ENCODE measurements at regions not wholly inside any gene's neighbourhood (a gene's known extent, or its start where the extent isn't known, plus 50 kb on each side); places are given as distances from the start of the nearest gene placed in this dataset.

DNA sequence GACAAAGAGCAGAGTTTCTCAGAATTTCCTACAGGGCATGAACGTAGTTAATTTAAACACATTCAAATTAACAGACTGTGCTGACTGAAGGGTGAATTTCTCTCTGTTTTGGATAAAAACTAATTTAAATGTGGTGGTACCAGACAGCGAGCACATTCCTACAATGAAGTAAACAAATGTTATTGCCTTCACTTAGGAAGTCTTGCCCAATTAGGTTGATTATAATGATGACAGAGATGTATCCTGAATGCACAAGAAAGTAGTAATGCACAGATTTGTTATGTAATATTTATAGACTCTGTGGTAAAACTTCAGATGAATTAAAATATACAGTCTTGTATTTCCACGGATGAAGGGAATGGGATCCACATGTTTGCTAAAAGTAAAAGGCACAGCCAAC is 507.2 kb downstream of the EPHA4 start:
- H3K27ac ChIP-seq (replicated peaks; ENCODE audit: low read length) = no peak overlapping the region
- no peak for DNase-seq (ENCODE audit: low spot score)
- H2BK120ac ChIP-seq (ENCODE audit: low read depth, low read length) = no peak overlapping the region
- H2AK5ac ChIP-seq (ENCODE audit: low read depth, low read length) = no peak overlapping the region
- H3K9ac ChIP-seq (ENCODE audit: low read depth, low read length, poor library complexity) = no peak overlapping the region
- no peak overlapping the region for H3K18ac ChIP-seq (ENCODE audit: low read length)
- H2BK12ac ChIP-seq (ENCODE audit: low read length) = no peak overlapping the region
- H4K91ac ChIP-seq (ENCODE audit: low read depth, low read length, poor library complexity) = no peak overlapping the region
- H2BK15ac ChIP-seq (ENCODE audit: low read length) = no peak overlapping the region
- H3K4ac ChIP-seq (ENCODE audit: low read length) = no peak overlapping the region
- H3K4me3 ChIP-seq (ENCODE audit: low read length in 2 of 2) = no peak overlapping the region
- no peak overlapping the region for H2AFZ ChIP-seq (ENCODE audit: low read length)
- H3K23ac ChIP-seq (ENCODE audit: low read depth, low read length, poor library complexity) = no peak overlapping the region
- no peaks in the 10 kb centered on the region for H3K27me3 ChIP-seq (ENCODE audit: control insufficient read depth in 3 of 3, insufficient read depth in 3 of 3, low read depth in 1 of 3, low read length in 3 of 3)
- no CpG with 5 or more reads among the region's 3 CpGs for WGBS, 2 donors (ENCODE audit: extremely low coverage in 2 of 2, insufficient read length in 2 of 2, insufficient replicate concordance in 1 of 2)
- H3K79me1 ChIP-seq (ENCODE audit: low read depth, low read length) = no peaks in the 10 kb centered on the region
- no peak overlapping the region for H2BK5ac ChIP-seq (ENCODE audit: low read length)
- H3K4me1 ChIP-seq (ENCODE audit: control insufficient read depth in 2 of 2, insufficient read depth in 1 of 2, low read depth in 1 of 2, low read length in 2 of 2) = no peaks in the 10 kb centered on the region
- no peak overlapping the region for H4K8ac ChIP-seq (ENCODE audit: low read depth, low read length)
- H3K36me3 ChIP-seq (replicated peaks in 1 of 2; ENCODE audit: control insufficient read depth in 2 of 2, insufficient read depth in 2 of 2, low read length in 2 of 2) = no peaks in the 10 kb centered on the region
- no peak overlapping the region for H3K4me2 ChIP-seq (ENCODE audit: insufficient read depth, low read length, poor library complexity, severe bottlenecking)
- H3K9me3 ChIP-seq (replicated peaks in 1 of 2; ENCODE audit: control insufficient read depth in 2 of 2, insufficient read depth in 1 of 2, low read depth in 1 of 2, low read length in 2 of 2) = no peaks in the 10 kb centered on the region
- no peak overlapping the region for H3K14ac ChIP-seq (ENCODE audit: low read length)

GRCh38 chr2:221068123-221068522 is 504.0 kb downstream of the EPHA4 start:
- H2AFZ ChIP-seq (ENCODE audit: low read length) = no peak overlapping the region
- DNase-seq (ENCODE audit: low spot score) = no peak
- no peak overlapping the region for H4K8ac ChIP-seq (ENCODE audit: low read depth, low read length)
- H3K27ac ChIP-seq (replicated peaks; ENCODE audit: low read length) = no peak overlapping the region
- H3K4me3 ChIP-seq (ENCODE audit: low read length in 2 of 2) = no peak overlapping the region
- H2BK12ac ChIP-seq (ENCODE audit: low read length) = no peak overlapping the region
- no peak overlapping the region for H2AK5ac ChIP-seq (ENCODE audit: low read depth, low read length)
- no peaks in the 10 kb centered on the region for H3K79me1 ChIP-seq (ENCODE audit: low read depth, low read length)
- no peak overlapping the region for H3K18ac ChIP-seq (ENCODE audit: low read length)
- no peak overlapping the region for H3K9ac ChIP-seq (ENCODE audit: low read depth, low read length, poor library complexity)
- no peaks in the 10 kb centered on the region for H3K36me3 ChIP-seq (replicated peaks in 1 of 2; ENCODE audit: control insufficient read depth in 2 of 2, insufficient read depth in 2 of 2, low read length in 2 of 2)
- H3K27me3 ChIP-seq (ENCODE audit: control insufficient read depth in 3 of 3, insufficient read depth in 3 of 3, low read depth in 1 of 3, low read length in 3 of 3) = no peaks in the 10 kb centered on the region
- H2BK120ac ChIP-seq (ENCODE audit: low read depth, low read length) = no peak overlapping the region
- no peak overlapping the region for H2BK5ac ChIP-seq (ENCODE audit: low read length)
- no peak overlapping the region for H4K91ac ChIP-seq (ENCODE audit: low read depth, low read length, poor library complexity)
- no peaks in the 10 kb centered on the region for H3K4me1 ChIP-seq (ENCODE audit: control insufficient read depth in 2 of 2, insufficient read depth in 1 of 2, low read depth in 1 of 2, low read length in 2 of 2)
- no peak overlapping the region for H3K4ac ChIP-seq (ENCODE audit: low read length)
- peaks cover 0 to 2% of the 10 kb centered on the region in 2 donors for H3K9me3 ChIP-seq (replicated peaks in 1 of 2; ENCODE audit: control insufficient read depth in 2 of 2, insufficient read depth in 1 of 2, low read depth in 1 of 2, low read length in 2 of 2)
- no peak overlapping the region for H3K14ac ChIP-seq (ENCODE audit: low read length)
- H3K4me2 ChIP-seq (ENCODE audit: insufficient read depth, low read length, poor library complexity, severe bottlenecking) = no peak overlapping the region
- no peak overlapping the region for H2BK15ac ChIP-seq (ENCODE audit: low read length)
- no peak overlapping the region for H3K23ac ChIP-seq (ENCODE audit: low read depth, low read length, poor library complexity)

DNA sequence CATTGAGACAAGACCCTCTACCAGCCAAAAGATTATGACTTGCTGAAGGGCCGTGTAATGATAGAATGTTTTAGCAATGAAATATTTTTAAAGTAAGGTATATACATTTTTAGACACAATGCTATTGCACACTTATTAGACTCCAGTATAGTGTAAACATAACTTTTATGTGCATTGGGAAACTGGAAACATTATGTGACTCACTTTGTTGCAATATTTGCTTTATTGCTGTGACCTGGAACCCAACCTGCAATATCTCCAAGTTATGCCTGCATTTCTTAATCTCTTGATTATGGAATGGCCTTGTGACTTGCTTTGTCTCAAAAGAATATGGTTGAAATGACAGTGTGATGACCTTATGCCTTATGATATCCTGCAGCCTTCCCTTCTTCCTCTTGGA is 502.0 kb downstream of the EPHA4 start:
- H3K4me1 ChIP-seq (ENCODE audit: control insufficient read depth in 2 of 2, insufficient read depth in 1 of 2, low read depth in 1 of 2, low read length in 2 of 2) = no peaks in the 10 kb centered on the region
- H3K14ac ChIP-seq (ENCODE audit: low read length) = no peak overlapping the region
- no peaks in the 10 kb centered on the region for H3K79me1 ChIP-seq (ENCODE audit: low read depth, low read length)
- no peak overlapping the region for H3K4me3 ChIP-seq (ENCODE audit: low read length in 2 of 2)
- no peak overlapping the region for H3K4me2 ChIP-seq (ENCODE audit: insufficient read depth, low read length, poor library complexity, severe bottlenecking)
- no peaks in the 10 kb centered on the region for H3K27me3 ChIP-seq (ENCODE audit: control insufficient read depth in 3 of 3, insufficient read depth in 3 of 3, low read depth in 1 of 3, low read length in 3 of 3)
- H3K4ac ChIP-seq (ENCODE audit: low read length) = no peak overlapping the region
- no peak overlapping the region for H2AK5ac ChIP-seq (ENCODE audit: low read depth, low read length)
- H3K18ac ChIP-seq (ENCODE audit: low read length) = no peak overlapping the region
- H2BK12ac ChIP-seq (ENCODE audit: low read length) = no peak overlapping the region
- no peak overlapping the region for H2BK15ac ChIP-seq (ENCODE audit: low read length)
- no peak overlapping the region for H2BK5ac ChIP-seq (ENCODE audit: low read length)
- no peak overlapping the region for H3K9ac ChIP-seq (ENCODE audit: low read depth, low read length, poor library complexity)
- no peak overlapping the region for H4K8ac ChIP-seq (ENCODE audit: low read depth, low read length)
- no CpG with 5 or more reads among the region's 1 CpG for WGBS, 2 donors (ENCODE audit: extremely low coverage in 2 of 2, insufficient read length in 2 of 2, insufficient replicate concordance in 1 of 2)
- no peak for DNase-seq (ENCODE audit: low spot score)
- H3K23ac ChIP-seq (ENCODE audit: low read depth, low read length, poor library complexity) = no peak overlapping the region
- no peak overlapping the region for H2BK120ac ChIP-seq (ENCODE audit: low read depth, low read length)
- H3K27ac ChIP-seq (replicated peaks; ENCODE audit: low read length) = no peak overlapping the region
- H3K9me3 ChIP-seq (replicated peaks in 1 of 2; ENCODE audit: control insufficient read depth in 2 of 2, insufficient read depth in 1 of 2, low read depth in 1 of 2, low read length in 2 of 2) = peaks cover 0 to 2% of the 10 kb centered on the region in 2 donors
- no peak overlapping the region for H2AFZ ChIP-seq (ENCODE audit: low read length)
- no peak overlapping the region for H4K91ac ChIP-seq (ENCODE audit: low read depth, low read length, poor library complexity)
- H3K36me3 ChIP-seq (replicated peaks in 1 of 2; ENCODE audit: control insufficient read depth in 2 of 2, insufficient read depth in 2 of 2, low read length in 2 of 2) = no peaks in the 10 kb centered on the region

DNA sequence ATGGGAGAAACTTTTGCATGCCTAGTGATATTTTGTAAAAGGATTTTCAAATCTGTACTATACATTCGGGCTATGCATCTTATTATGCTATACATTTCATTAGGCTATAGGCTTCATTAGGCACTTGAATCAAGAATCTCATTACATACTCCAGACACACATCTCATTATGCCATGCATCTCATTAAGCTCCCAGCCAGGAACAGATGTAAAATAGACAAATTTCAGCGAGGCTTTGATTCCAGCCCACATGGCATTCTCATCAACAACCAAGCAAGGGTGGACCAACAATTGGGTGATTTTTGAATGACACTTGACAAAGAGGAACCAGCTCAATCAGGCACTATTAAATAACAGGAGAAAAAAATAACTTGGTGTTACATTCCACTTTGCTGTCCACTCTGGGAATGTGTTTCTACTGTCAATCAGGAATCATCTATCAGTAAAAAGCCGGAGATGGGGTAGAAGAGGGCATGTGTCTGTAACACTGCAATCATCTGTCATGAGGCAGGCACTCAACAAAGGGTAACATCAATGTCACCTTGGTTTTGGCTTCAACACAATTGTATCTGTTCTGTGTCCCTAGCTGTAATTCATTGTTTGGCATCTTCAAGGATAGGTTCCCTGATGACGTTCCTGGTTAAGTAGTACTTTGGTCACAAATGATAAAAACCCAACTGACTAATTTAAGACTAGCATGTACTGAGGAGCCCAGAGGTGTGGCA is 498.6 kb downstream of the EPHA4 start:
- Histone ChIP-seq H3K14ac (ENCODE audit: low read length) (no peak overlapping the region), H3K79me1 (ENCODE audit: low read depth, low read length) (no peaks in the 10 kb centered on the region), H2AFZ (ENCODE audit: low read length) (no peak overlapping the region), H3K9ac (ENCODE audit: low read depth, low read length, poor library complexity) (no peak overlapping the region), H2BK15ac (ENCODE audit: low read length) (no peak overlapping the region), H3K27ac (replicated peaks; ENCODE audit: low read length) (no peak overlapping the region), H4K8ac (ENCODE audit: low read depth, low read length) (no peak overlapping the region), H4K91ac (ENCODE audit: low read depth, low read length, poor library complexity) (no peak overlapping the region), H3K23ac (ENCODE audit: low read depth, low read length, poor library complexity) (no peak overlapping the region), H2BK12ac (ENCODE audit: low read length) (no peak overlapping the region), H3K18ac (ENCODE audit: low read length) (no peak overlapping the region), H3K9me3 (replicated peaks in 1 of 2; ENCODE audit: control insufficient read depth in 2 of 2, insufficient read depth in 1 of 2, low read depth in 1 of 2, low read length in 2 of 2) (peaks cover 0 to 2% of the 10 kb centered on the region in 2 donors), H3K4me1 (ENCODE audit: control insufficient read depth in 2 of 2, insufficient read depth in 1 of 2, low read depth in 1 of 2, low read length in 2 of 2) (no peaks in the 10 kb centered on the region), H2BK5ac (ENCODE audit: low read length) (no peak overlapping the region), H3K36me3 (replicated peaks in 1 of 2; ENCODE audit: control insufficient read depth in 2 of 2, insufficient read depth in 2 of 2, low read length in 2 of 2) (no peaks in the 10 kb centered on the region), H3K4me2 (ENCODE audit: insufficient read depth, low read length, poor library complexity, severe bottlenecking) (no peak overlapping the region), H3K4me3 (ENCODE audit: low read length in 2 of 2) (no peak overlapping the region), H3K4ac (ENCODE audit: low read length) (no peak overlapping the region), H3K27me3 (ENCODE audit: control insufficient read depth in 3 of 3, insufficient read depth in 3 of 3, low read depth in 1 of 3, low read length in 3 of 3) (no peaks in the 10 kb centered on the region), H2AK5ac (ENCODE audit: low read depth, low read length) (no peak overlapping the region), H2BK120ac (ENCODE audit: low read depth, low read length) (no peak overlapping the region)
- DNase-seq (ENCODE audit: low spot score) = no peak
- WGBS, 2 donors (ENCODE audit: extremely low coverage in 2 of 2, insufficient read length in 2 of 2, insufficient replicate concordance in 1 of 2) = no CpG with 5 or more reads among the region's 4 CpGs

Measured in neuronal stem cell (in vitro differentiated cells).